H1 (cell line): ENCODE measurements at regions not wholly inside any gene's neighbourhood (a gene's known extent, or its start where the extent isn't known, plus 50 kb on each side); places are given as distances from the start of the nearest gene placed in this dataset.
A peak's percentile ranks its signal among the peaks of the same experiment; 100 is the strongest.

Source experiments
- CTCF ChIA-PET: fragments of 300-600 bp; sonication (Branson Sonifier 250); formaldehyde crosslinking; loops from one replicate; lab custom pipeline; 2021; ENCODE audit not compliant: partially characterized antibody; lab: Charles Lee
- POLR2A ChIA-PET: fragments of 300-600 bp; sonication (Branson Sonifier 250); formaldehyde crosslinking; loops from one replicate; lab custom pipeline; 2021; ENCODE audit warnings: inconsistent platforms; ENCODE audit not compliant: partially characterized antibody; lab: Charles Lee
- DNase-seq, 2 experiments: peaks; one replicate each; pipeline versions ENCODE4 v3.0.0 to v3.0.0-alpha.2; 2010 to 2022; ENCODE audit warnings: low spot score in 2 of 2, low read depth in 1 of 2, mixed read lengths in 1 of 2
- FAIRE-seq: peaks from 2 replicates; lab custom pipeline; 2011; peaks lifted over from hg19 to GRCh38; lab: Jason Lieb, UNC
- H2AFZ ChIP-seq: 2 replicates; pipeline ENCODE4 v1.8.1; 2012; ENCODE audit warnings: low read length, inconsistent platforms
- H2AK5ac ChIP-seq: 2 replicates; pipeline ENCODE4 v1.6.1; 2013; ENCODE audit warnings: low read depth, low read length
- H2BK120ac ChIP-seq: replicated peaks from 2 replicates; pipeline ENCODE3; 2013; ENCODE audit warnings: low read depth, low read length, inconsistent platforms
- H2BK12ac ChIP-seq: 2 replicates; pipeline ENCODE4 v1.6.1; 2013; ENCODE audit warnings: low read depth, low read length
- H2BK15ac ChIP-seq: 2 replicates; pipeline ENCODE4 v1.6.1; 2013; ENCODE audit warnings: low read length
- H2BK20ac ChIP-seq: 2 replicates; pipeline ENCODE4 v1.6.1; 2013; ENCODE audit warnings: low read length
- H2BK5ac ChIP-seq: 2 replicates; pipeline ENCODE4 v1.6.1; 2013; ENCODE audit warnings: low read depth, low read length
- H3K14ac ChIP-seq: 2 replicates; pipeline ENCODE4 v1.6.1; 2013; ENCODE audit warnings: inconsistent platforms; ENCODE audit not compliant: insufficient read length
- H3K18ac ChIP-seq: 2 replicates; pipeline ENCODE4 v1.6.1; 2013; ENCODE audit warnings: low read length; ENCODE audit errors: extremely low read depth
- H3K23ac ChIP-seq: 2 replicates; pipeline ENCODE4 v1.6.1; 2013; ENCODE audit warnings: inconsistent platforms; ENCODE audit not compliant: insufficient read length
- H3K23me2 ChIP-seq: 2 replicates; pipeline ENCODE4 v1.6.1; 2013; ENCODE audit warnings: low read depth, low read length
- H3K27ac ChIP-seq: 2 replicates; pipeline ENCODE4 v1.6.1; 2011; ENCODE audit warnings: low read depth, low read length, inconsistent platforms
- H3K27me3 ChIP-seq, 4 experiments: replicated peaks in 1 of 4; 1 replicate in 1 of 4; 2 replicates in 3 of 4; pipeline versions ENCODE4 v1.6.1 to v1.8.1; 2011 to 2013; ENCODE audit warnings: low read length in 3 of 4, mild to moderate bottlenecking in 3 of 4, inconsistent platforms in 2 of 4, mixed read lengths in 2 of 4, moderate library complexity in 1 of 4; ENCODE audit not compliant: control insufficient read depth in 3 of 4, insufficient read depth in 3 of 4; ENCODE audit errors: extremely low read depth in 1 of 4
- H3K36me3 ChIP-seq, 4 experiments: 2 replicates each; pipeline versions ENCODE4 v1.6.1 to v1.8.1; 2011 to 2013; ENCODE audit warnings: mild to moderate bottlenecking in 4 of 4, low read length in 3 of 4, moderate library complexity in 2 of 4, control low read depth in 1 of 4, inconsistent platforms in 1 of 4; ENCODE audit not compliant: insufficient read depth in 4 of 4, control insufficient read depth in 2 of 4
- H3K4ac ChIP-seq: replicated peaks from 2 replicates; pipeline ENCODE3; 2013; ENCODE audit warnings: low read length, low read depth, mixed read lengths, inconsistent platforms; ENCODE audit not compliant: insufficient read length
- H3K4me1 ChIP-seq, 4 experiments: replicated peaks in 1 of 4; 1 replicate in 1 of 4; 2 replicates in 3 of 4; pipeline versions ENCODE4 v1.6.1 to v1.8.1; 2011 to 2013; ENCODE audit warnings: low read length in 3 of 4, inconsistent platforms in 2 of 4, mixed read lengths in 1 of 4; ENCODE audit not compliant: insufficient read depth in 4 of 4, control insufficient read depth in 3 of 4
- H3K4me2 ChIP-seq, 2 experiments: 2 replicates each; pipeline versions ENCODE4 v1.6.1 to v1.8.1; 2011 to 2013; ENCODE audit warnings: low read depth in 2 of 2, low read length in 2 of 2, control low read depth in 1 of 2, inconsistent platforms in 1 of 2, mild to moderate bottlenecking in 1 of 2; ENCODE audit not compliant: insufficient read depth in 1 of 2
- H3K4me3 ChIP-seq, 4 experiments: fragments of 200-600, 300-600 bp in 1 of 4; sonication (generic), shearing (Covaris generic), sonication (Bioruptor Twin) in 1 of 4; 2 replicates each; pipeline versions ENCODE4 v1.5.1 to v1.8.1; 2011 to 2016; ENCODE audit warnings: low read length in 4 of 4, low read depth in 3 of 4, control low read depth in 2 of 4, inconsistent platforms in 2 of 4, mild to moderate bottlenecking in 2 of 4, mixed read lengths in 1 of 4, moderate library complexity in 1 of 4; ENCODE audit not compliant: insufficient read depth in 2 of 4; ENCODE audit errors: extremely low read depth in 1 of 4
- H3K56ac ChIP-seq: replicated peaks from 2 replicates; pipeline ENCODE3; 2013; ENCODE audit warnings: low read depth, mild to moderate bottlenecking, mixed read lengths, low read length, inconsistent platforms; ENCODE audit not compliant: insufficient read length
- H3K79me1 ChIP-seq: 2 replicates; pipeline ENCODE4 v1.6.1; 2013; ENCODE audit warnings: low read depth, low read length, control low read depth
- H3K79me2 ChIP-seq, 2 experiments: 2 replicates each; pipeline versions ENCODE4 v1.6.1 to v1.8.1; 2012 to 2013; ENCODE audit warnings: low read length in 2 of 2, mild to moderate bottlenecking in 2 of 2, inconsistent platforms in 1 of 2; ENCODE audit not compliant: insufficient read depth in 2 of 2, control insufficient read depth in 1 of 2
- H3K9ac ChIP-seq, 4 experiments: replicated peaks in 1 of 4; 1 replicate in 1 of 4; 2 replicates in 3 of 4; pipeline versions ENCODE4 v1.6.1 to v1.8.1; 2011 to 2013; ENCODE audit warnings: low read depth in 3 of 4, low read length in 3 of 4, control low read depth in 2 of 4, mild to moderate bottlenecking in 2 of 4, moderate library complexity in 2 of 4, inconsistent platforms in 1 of 4; ENCODE audit errors: extremely low read depth in 1 of 4
- H3K9me3 ChIP-seq, 2 experiments: 2 replicates each; pipeline versions ENCODE4 v1.6.1 to v1.8.1; 2012 to 2013; ENCODE audit warnings: mild to moderate bottlenecking in 2 of 2, moderate library complexity in 2 of 2, control low read depth in 1 of 2, inconsistent platforms in 1 of 2, low read depth in 1 of 2, low read length in 1 of 2, mixed read lengths in 1 of 2; ENCODE audit not compliant: insufficient read depth in 2 of 2
- H4K20me1 ChIP-seq, 2 experiments: replicated peaks in 1 of 2; 2 replicates each; pipeline versions ENCODE3 to v1.8.1; 2011 to 2013; ENCODE audit warnings: inconsistent platforms in 2 of 2, low read length in 2 of 2, mild to moderate bottlenecking in 1 of 2; ENCODE audit not compliant: insufficient read depth in 2 of 2, control insufficient read depth in 1 of 2
- H4K5ac ChIP-seq: 2 replicates; pipeline ENCODE4 v1.6.1; 2013; ENCODE audit warnings: low read length, low read depth, mixed read lengths, inconsistent platforms; ENCODE audit not compliant: insufficient read length
- H4K8ac ChIP-seq: 2 replicates; pipeline ENCODE4 v1.8.0; 2013; ENCODE audit warnings: mild to moderate bottlenecking, moderate library complexity, low read length, inconsistent platforms; ENCODE audit not compliant: insufficient read depth; ENCODE audit errors: extremely low read depth
- H4K91ac ChIP-seq: replicated peaks from 2 replicates; pipeline ENCODE3; 2013; ENCODE audit warnings: low read length, mixed read lengths, inconsistent platforms; ENCODE audit not compliant: insufficient read length
- CBX8 ChIP-seq: fragments of 300-800, 300-1000 bp; sonication (generic); IDR thresholded peaks from 2 replicates; pipeline ENCODE4 v1.7.1; 2016; ENCODE audit warnings: low read depth, low read length, borderline replicate concordance
- EP300 ChIP-seq, 2 experiments: IDR thresholded peaks; 1 replicate in 1 of 2; 2 replicates in 1 of 2; pipeline ENCODE4 v1.6.1; 2011 to 2012; ENCODE audit warnings: low read depth in 2 of 2, low read length in 2 of 2, mild to moderate bottlenecking in 2 of 2, borderline replicate concordance in 1 of 2, inconsistent platforms in 1 of 2, moderate library complexity in 1 of 2
- SIX5 ChIP-seq: IDR thresholded peaks from 2 replicates; pipeline ENCODE4 v1.6.1; 2011; ENCODE audit warnings: mild to moderate bottlenecking, low read depth, low read length
- WGBS, 2 experiments: shearing (Covaris generic) in 1 of 2; methylation state at CpG; one replicate each; pipeline versions ENCODE4 v1.1.6 to v1.1.7; 2013 to 2015; ENCODE audit warnings: low lambda C conversion rate in 2 of 2, mixed read lengths in 2 of 2, inconsistent platforms in 1 of 2, low coverage in 1 of 2, missing lambda C conversion rate in 1 of 2; ENCODE audit not compliant: insufficient replicate concordance in 2 of 2, insufficient coverage in 1 of 2, insufficient read length in 1 of 2; ENCODE audit errors: extremely low coverage in 1 of 2, missing lambda C conversion rate in 1 of 2; 5-methylcytosine and 5-hydroxymethylcytosine counted together
- TF ChIP-seq, protein P1 (sequence below): IDR thresholded peaks from 2 replicates; pipeline ENCODE4 v1.6.1; 2012; ENCODE audit warnings: inconsistent platforms

DNA sequence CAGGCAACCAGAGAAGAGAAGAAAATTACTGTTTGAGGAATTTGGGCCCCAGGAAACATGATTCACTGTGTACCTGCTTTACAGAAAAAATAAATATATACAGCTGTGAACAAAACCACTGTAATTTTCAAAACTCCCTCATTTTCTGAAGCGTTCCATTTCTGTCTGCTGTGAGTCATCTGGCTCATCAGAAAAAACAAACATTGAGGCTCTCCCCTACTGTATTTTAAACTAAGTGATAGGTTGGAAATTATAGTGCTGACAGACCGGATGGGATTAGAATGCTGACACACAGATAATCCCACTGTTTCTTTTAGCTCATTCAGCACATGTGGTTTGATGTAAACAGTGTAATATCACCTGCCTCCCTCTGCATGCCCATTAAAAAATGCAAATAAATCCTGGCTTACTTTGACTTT, 847.0 kb downstream of the TRIML1 start:
- peak overlapping the region; percentile 81 for H2AFZ ChIP-seq
- H3K27me3 ChIP-seq: no peaks in the 10 kb centered on the region
- H3K56ac ChIP-seq: no peak overlapping the region
- DNase-seq (no peak), FAIRE-seq (no peak)
- H4K91ac ChIP-seq: no peak overlapping the region
- no peaks in the 10 kb centered on the region for H3K23me2 ChIP-seq
- ChIA-PET CTCF (interaction anchor here (0.6 kb wide), 1 partner anchor 941 kb away, joined by 3 read pairs; no protein-coding TSS in a partner anchor), POLR2A (no interaction called here)
- H2BK5ac ChIP-seq: no peak overlapping the region
- H3K27ac ChIP-seq: no peak overlapping the region
- H2AK5ac ChIP-seq: no peak overlapping the region
- H3K4me2 ChIP-seq: no peak overlapping the region
- no peak overlapping the region for H2BK20ac ChIP-seq
- no peak overlapping the region for H2BK15ac ChIP-seq
- H4K8ac ChIP-seq: no peak overlapping the region
- no peak overlapping the region for H3K9ac ChIP-seq
- no peak overlapping the region for H3K4me3 ChIP-seq
- peaks cover 2 to 5% of the 10 kb centered on the region in 2 experiments; a peak in 2 of 4 replicates for H3K9me3 ChIP-seq
- no peak overlapping the region for H3K4ac ChIP-seq
- no peak overlapping the region for H2BK12ac ChIP-seq
- no peaks in the 10 kb centered on the region for H3K79me1 ChIP-seq
- 94% methylated on average over 2 of the region's 2 CpGs; no CpG with 5 or more reads in 1 of the 2 experiments for WGBS, 2 experiments
- H3K4me1 ChIP-seq: no peaks in the 10 kb centered on the region
- no peak overlapping the region for H2BK120ac ChIP-seq
- H3K18ac ChIP-seq: no peak overlapping the region
- no peaks in the 10 kb centered on the region for H3K79me2 ChIP-seq
- H3K23ac ChIP-seq: no peak overlapping the region
- no peak overlapping the region for H3K14ac ChIP-seq
- H4K20me1 ChIP-seq: no peaks in the 10 kb centered on the region
- peaks cover 0 to 3% (median 0%) of the 10 kb centered on the region in 4 experiments; a peak in 1 of 8 replicates for H3K36me3 ChIP-seq
- H4K5ac ChIP-seq: no peak overlapping the region
- TF ChIP-seq, protein P1, sequence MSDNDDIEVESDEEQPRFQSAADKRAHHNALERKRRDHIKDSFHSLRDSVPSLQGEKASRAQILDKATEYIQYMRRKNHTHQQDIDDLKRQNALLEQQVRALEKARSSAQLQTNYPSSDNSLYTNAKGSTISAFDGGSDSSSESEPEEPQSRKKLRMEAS: no peak
- TF ChIP-seq CBX8: no peak
- no peak for TF ChIP-seq EP300 (IDR thresholded peaks at IDR 0.05; ENCODE audit: borderline replicate concordance in 1 of 2, low read depth in 2 of 2, low read length in 2 of 2)
- TF ChIP-seq SIX5: no peak
